NCI-H69 (cell line): ENCODE measurements at regions not wholly inside any gene's neighbourhood (a gene's known extent, or its start where the extent isn't known, plus 50 kb on each side); places are given as distances from the start of the nearest gene placed in this dataset.

ENCODE experiments used
- DNase-seq: peaks from one replicate; lab custom pipeline; 2025; lab: John Stamatoyannopoulos, UW

DNA sequence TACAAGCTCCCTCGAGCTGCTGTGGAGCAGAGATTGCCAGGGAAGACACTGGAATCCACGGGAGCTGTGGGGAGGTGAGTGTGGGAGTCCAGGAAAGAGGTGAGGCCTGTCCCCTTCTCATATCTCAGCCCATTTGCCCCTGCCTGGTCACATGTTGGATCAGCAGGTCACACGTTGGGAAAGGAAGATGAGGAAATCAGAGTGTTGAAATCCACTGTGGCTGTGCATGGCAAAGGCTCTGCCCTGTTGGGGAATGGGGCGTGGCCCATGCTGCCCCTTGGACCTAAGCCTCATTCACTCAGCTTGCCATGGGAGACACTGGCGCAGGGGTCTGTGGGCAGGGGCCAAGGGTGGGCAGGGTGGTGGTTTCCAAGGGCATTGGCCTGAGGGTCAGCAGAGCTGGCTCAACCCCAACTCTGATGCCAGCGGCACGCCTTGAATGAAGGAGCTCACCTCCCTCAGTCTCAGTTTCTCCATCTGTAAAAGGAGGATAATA, 85.4 kb upstream of the CPEB4 start:
- DNase-seq: no peak

GRCh38 chr5:173804579-173804978, 83.6 kb upstream of the CPEB4 start:
- no peak for DNase-seq

- DNase-seq: no peak
Measured at GRCh38 chr5:173806270-173807035, 81.7 kb upstream of the CPEB4 start.

DNA sequence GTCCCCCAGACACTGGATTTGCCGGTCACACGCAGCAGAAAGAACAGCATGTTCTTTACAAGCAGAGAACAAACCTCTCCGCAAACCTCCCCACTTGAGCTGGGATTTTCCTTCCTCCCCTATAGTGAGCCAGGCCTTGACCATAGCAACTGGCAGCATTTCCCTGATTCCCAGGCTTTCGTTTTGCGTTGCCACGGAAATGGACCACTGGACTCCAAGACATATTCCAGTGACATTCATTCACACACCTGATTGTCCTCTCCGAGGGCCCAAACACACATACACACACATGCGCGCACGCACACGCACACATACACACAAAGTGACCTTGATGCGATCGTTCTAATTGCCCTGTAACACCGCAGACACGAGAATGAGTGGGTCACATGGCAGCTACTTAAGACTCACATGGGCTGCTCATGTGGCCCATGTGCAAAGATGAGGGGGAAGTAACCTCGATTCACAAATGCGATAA, 80.9 kb upstream of the CPEB4 start:
- no peak for DNase-seq

- no peak for DNase-seq
Measured at GRCh38 chr5:173808079-173808808, 79.9 kb upstream of the CPEB4 start.

DNA sequence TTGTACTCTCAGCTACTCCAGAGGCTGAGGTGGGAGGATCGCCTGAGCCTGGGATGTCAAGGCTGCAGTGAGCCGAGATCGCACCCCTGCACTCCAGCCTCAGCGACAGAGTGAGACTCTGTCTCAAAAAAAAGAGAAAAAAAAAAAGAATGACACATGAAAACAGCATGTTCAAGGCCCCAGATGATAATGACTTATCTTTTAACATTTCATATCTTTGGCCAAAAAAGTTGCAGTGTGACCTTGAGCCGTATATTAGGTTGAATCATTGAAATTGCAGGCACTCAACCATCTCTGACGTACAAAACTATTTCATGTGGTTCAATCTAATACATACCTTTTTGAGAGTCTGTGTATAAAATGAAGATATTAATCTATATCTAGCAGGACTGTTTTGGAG, 79.1 kb upstream of the CPEB4 start:
- DNase-seq: no peak

DNA sequence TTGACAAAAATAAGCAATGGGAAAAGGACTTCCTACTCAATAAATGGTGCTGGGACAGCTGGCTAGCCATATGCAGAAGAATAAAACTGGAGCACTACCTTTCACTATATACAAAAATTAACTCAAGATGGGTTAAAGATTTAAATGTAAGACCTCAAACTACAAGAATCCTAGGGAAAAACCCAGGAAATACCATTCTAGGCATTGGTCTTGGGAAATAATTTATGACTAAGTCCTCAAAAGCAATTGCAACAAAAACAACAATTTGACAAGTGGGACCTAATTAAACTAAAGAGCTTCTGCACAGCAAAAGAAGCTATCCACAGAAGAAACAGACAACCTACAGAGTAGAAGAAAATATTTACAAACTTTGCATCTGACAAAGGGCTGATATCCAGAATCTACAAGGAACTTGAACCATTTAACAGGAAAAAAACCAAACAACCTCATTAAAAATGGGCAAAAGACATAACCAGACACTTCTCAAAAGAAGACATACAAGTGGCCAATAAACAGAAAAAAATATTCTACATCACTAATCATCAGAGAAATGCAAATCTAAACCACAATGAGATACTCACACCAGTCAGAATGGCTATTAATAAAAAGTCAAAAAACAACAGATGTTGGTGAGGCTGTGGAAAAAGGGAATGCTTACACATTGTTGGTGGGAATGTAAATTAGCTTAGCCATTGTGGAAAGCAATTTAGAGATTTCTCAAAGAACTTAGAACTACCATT, 75.2 kb upstream of the CPEB4 start:
- DNase-seq: no peak

GRCh38 chr5:173814053-173814452, 74.1 kb upstream of the CPEB4 start:
- no peak for DNase-seq

DNA sequence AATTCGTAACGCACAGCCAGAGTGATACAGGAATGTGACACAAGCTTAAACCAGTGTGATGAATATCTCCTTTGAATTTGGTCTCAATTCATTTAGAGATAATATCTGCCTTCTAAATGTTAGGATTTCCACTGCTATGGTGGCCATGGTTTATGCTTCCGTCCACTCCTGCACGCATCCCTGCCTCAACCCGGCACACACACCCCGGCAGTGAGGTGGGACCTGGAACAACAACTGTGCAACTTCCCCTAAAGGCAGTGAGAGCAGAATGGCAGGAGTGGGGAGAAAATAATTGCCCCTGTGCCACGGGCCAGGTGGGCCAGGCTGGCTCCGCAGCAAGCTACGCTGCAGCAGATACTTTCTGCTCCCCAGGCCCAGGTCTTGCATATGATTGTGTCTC, 72.6 kb upstream of the CPEB4 start:
- DNase-seq: no peak

- no peak for DNase-seq
Measured at GRCh38 chr5:173816728-173817127, 71.4 kb upstream of the CPEB4 start.

DNA sequence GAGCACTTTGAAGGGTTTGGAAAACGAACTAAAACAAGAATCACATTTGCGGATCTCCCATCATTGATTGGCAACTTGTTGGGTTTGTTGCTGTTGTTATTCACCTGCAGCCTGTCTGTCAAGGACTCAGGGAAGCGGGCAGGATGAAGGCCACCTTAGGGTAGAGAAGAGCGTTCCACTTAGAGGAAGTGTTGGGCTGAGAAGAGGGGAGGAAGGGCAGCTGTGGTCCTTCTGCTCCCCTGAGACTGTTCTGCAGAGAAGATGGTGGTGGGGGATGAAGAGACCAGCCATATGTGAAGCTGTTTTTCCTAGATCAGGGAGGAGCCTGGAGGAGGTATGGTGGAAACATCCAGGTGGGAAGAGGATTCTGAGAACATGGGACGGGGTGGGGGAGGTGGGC, 70.6 kb upstream of the CPEB4 start:
- no peak for DNase-seq

- DNase-seq: no peak
Measured at GRCh38 chr5:173819521-173819920, 68.6 kb upstream of the CPEB4 start.

DNA sequence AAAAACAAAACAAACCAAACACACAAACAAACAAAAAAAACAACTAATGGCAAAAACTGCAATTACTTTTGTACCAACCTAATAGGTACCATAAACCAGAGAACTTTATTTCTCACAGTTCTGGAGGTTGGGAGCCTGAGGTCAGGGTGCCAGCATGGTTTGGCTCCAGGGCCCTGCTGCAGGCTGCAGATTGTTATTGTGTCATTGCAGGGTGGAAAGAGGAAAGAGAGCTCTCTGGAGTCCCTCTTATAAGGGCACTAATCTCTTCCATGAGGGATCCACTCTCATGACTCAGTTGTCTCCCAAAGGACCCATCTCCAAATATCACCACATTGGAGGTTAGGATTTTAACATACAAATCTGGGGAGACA, 64.9 kb upstream of the CPEB4 start:
- no peak for DNase-seq

DNA sequence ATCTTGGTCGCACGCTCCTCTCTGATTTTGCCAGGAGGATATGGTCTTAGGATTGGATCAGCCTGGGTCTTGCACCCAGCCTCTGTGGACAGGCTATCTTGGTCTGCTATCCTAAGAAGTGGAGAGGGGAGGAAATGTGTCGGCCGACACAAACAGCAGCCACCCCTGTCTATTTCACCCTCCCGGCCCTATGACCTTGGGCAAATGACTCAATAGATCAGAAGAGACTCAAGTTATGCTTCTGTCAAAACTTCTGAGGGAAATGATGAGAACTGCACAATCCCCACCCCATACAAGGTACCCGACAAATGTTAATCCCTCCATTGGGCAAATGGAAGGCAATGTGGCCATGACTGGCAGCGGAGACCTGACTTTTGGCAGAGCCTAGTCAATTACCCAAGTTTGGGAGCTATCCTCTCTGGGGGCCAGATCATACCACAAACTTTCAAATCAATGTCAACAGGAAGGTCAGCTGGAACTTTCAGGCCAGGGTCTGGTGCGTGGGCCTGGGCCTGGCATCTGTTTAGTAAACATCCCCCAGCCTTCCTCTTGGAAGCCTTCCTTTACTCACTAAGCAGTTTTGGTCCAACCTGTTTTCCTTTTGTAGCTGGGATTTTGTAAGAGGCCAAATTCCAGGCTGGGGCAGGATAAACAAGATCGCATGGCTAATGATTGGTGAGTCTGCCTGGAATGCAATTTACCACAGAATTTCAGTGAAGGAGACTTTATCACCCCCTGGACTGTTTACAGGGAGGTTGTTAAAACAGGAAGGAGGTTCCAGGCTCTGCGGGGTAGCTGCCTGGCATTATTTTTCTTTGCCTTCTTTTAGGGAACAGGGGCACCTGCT, 64.2 kb upstream of the CPEB4 start:
- no peak for DNase-seq

- no peak for DNase-seq
Measured at GRCh38 chr5:173825215-173825865, 62.8 kb upstream of the CPEB4 start.

GRCh38 chr5:173826086-173826427, 62.1 kb upstream of the CPEB4 start:
- DNase-seq: no peak

GRCh38 chr5:173826428-173827350, 61.5 kb upstream of the CPEB4 start:
- no peak for DNase-seq

DNA sequence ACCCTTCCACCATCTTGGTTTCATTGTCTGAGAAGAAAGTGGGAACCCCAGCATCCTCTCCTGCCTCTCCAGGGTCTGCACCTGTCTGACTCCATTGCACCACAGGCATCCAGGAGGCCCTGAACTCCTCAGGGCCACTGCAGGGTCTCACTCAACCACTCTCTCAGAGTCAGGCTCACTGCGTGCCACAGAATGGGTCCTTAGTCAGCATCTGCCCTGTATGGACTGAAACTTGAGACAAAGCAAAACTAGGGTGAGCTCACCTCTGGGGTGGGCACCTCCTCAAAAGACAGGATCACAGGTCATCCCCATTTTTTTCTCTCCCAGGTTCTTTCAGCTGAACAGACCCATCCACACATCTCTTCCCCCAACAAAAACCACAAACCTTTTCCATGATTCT, 59.2 kb upstream of the CPEB4 start:
- DNase-seq: no peak

GRCh38 chr5:173829826-173830225, 58.3 kb upstream of the CPEB4 start:
- DNase-seq: no peak

DNA sequence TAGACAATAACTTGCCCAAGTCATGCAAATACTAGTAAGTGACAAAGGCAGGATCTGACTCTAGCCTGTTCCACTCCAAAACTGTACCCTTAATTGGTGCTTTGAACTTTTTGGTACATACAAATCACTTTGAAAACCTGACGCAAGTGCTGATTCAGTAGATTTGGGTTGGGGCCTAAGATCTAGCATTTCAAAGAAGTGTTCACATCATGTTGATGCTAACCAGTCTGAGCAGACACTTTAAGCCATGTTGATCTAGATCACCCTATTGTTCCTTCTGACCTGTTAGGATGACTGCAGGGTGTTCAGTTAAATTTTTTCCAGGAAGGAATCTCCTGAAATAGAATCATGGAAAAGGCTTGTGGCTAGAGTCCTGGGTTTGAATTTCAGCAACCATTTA, 57.7 kb upstream of the CPEB4 start:
- DNase-seq: no peak
